ENCODE measurements at regions not wholly inside any gene's neighbourhood (a gene's known extent, or its start where the extent isn't known, plus 50 kb on each side); places are given as distances from the start of the nearest gene placed in this dataset.

DNA sequence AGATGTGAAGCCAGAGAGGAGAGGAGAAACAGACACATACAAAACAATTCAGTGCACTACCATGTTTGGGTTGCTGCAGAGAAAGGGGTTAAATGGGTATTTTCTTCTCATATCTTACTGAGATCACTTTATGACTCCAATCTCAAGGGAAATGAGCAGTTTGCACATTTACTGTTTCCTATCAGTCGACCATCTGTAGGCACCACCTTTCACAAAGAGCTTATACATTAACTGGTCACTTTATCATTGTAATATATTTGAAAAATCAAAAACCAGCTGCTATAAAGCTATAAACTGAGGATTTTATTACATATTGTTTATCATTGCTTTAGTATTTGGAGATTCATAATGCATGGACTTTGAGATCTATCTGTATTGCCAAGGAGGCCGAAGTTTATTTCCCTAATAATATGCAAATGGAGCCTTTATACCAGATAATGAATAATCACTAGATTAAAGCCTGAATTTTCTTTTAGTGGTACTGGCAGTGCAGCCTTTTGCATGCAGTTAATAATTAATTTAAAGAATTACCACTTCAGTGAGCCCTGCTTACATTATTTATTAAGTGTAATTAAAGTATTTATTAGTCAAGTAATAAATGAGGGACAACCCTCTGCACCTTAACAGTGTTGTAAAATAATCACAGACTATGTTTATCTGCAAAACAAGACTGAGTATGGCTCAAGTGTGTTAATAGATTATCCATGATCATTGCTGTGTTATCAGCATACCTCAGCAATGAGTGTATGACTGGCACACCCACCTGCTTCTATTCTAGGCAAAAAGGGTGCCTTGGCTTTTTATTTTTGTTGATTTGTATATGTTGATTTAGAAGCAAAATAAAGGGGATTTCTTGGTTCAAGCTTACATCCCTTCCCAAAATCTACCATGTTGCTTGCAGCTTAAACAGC is 167.7 kb upstream of the SLC14A2 start:
- Histone ChIP-seq H2BK15ac (ENCODE audit: low read depth, low read length) (no peak overlapping the region), H3K27me3 (ENCODE audit: control insufficient read depth, insufficient read depth, low read length) (no peaks in the 10 kb centered on the region; the same call in 1 of the 2 replicates), H3K56ac (ENCODE audit: extremely low read depth, insufficient read depth, low read length) (no peak overlapping the region), H3K14ac (replicated peaks; ENCODE audit: low read depth, low read length) (no peak overlapping the region), H3K9ac (ENCODE audit: low read depth, low read length) (no peak overlapping the region), H3K18ac (ENCODE audit: low read depth, low read length) (no peak overlapping the region), H2AK9ac (replicated peaks; ENCODE audit: low read depth, low read length, poor library complexity) (no peak overlapping the region), H3K4me2 (ENCODE audit: low read depth, low read length) (no peak overlapping the region), H4K20me1 (ENCODE audit: insufficient read depth, low read length) (no peaks in the 10 kb centered on the region), H3K4me3 (ENCODE audit: insufficient read depth, low read depth, low read length) (no peak overlapping the region), H2BK120ac (ENCODE audit: low read depth, low read length) (no peak overlapping the region), H4K91ac (ENCODE audit: insufficient read depth, low read depth, low read length) (no peak overlapping the region), H3K79me1 (ENCODE audit: low read depth in 1 of 2, low read length in 2 of 2) (no peaks in the 10 kb centered on the region), H2BK5ac (ENCODE audit: low read depth, low read length, poor library complexity, severe bottlenecking) (no peak overlapping the region), H2AK5ac (ENCODE audit: low read depth, low read length) (no peak overlapping the region), H2BK20ac (ENCODE audit: low read depth, low read length) (no peak overlapping the region), H3K4ac (ENCODE audit: low read depth, low read length) (no peak overlapping the region), H4K5ac (ENCODE audit: low read depth, low read length) (no peak overlapping the region), H3K36me3 (ENCODE audit: control insufficient read depth, insufficient read depth, low read length) (no peaks in the 10 kb centered on the region), H4K8ac (ENCODE audit: low read depth in 2 of 2, low read length in 2 of 2) (no peak overlapping the region), H3K4me1 (ENCODE audit: control insufficient read depth, insufficient read depth, low read length) (no peaks in the 10 kb centered on the region), H3K27ac (ENCODE audit: insufficient read depth, low read length) (no peak overlapping the region), H3K23ac (ENCODE audit: low read depth, low read length) (no peak overlapping the region), H3K9me3 (ENCODE audit: control insufficient read depth, insufficient read depth, low read length) (no peaks in the 10 kb centered on the region), H3K9me1 (ENCODE audit: insufficient read depth, low read length) (no peaks in the 10 kb centered on the region), H2AFZ (replicated peaks; ENCODE audit: low read length, poor library complexity) (no peak overlapping the region)
- in situ Hi-C loops (cut with MboI; ENCODE audit: low sequenced_read_pairs) (no loop called here), dilution Hi-C loops (cut with HindIII; ENCODE audit: low sequenced_read_pairs, unreplicated experiment) (no loop called here), intact Hi-C loops (cut with micrococcal nuclease) (no loop called here)
- TF ChIP-seq SMC3 (IDR thresholded peaks at IDR 0.05; ENCODE audit: low read depth, low read length) (no peak), NFE2L2 (IDR thresholded peaks at IDR 0.05; ENCODE audit: low read depth, low read length) (no peak)
- CTCF ChIA-PET, result no interaction called here
- POLR2A ChIA-PET (ENCODE audit: unreplicated experiment), result no interaction called here
- no peak for DNase-seq
- ATAC-seq (ENCODE audit: low read depth), result no peak
- no TSS peak for BruUV-seq (replicated peaks)
- no CpG with 5 or more reads among the region's 2 CpGs for WGBS, 2 experiments (ENCODE audit: extremely low coverage in 2 of 2, insufficient read length in 1 of 2)

Data from IMR-90 (cell line).